ENCODE measurements at regions not wholly inside any gene's neighbourhood (a gene's known extent, or its start where the extent isn't known, plus 50 kb on each side); places are given as distances from the start of the nearest gene placed in this dataset.

- no peak for TF ChIP-seq POLR2A (IDR thresholded peaks at IDR 0.05; ENCODE audit: low read depth, low read length)
- no peak for TF ChIP-seq POLR2AphosphoS5 (IDR thresholded peaks at IDR 0.05; ENCODE audit: low read depth, low read length)
- TF ChIP-seq TAF1 (IDR thresholded peaks at IDR 0.05; ENCODE audit: low read depth, low read length), result no peak
- no peak for TF ChIP-seq PAX5 (IDR thresholded peaks at IDR 0.05; ENCODE audit: insufficient read depth, low read length, severe bottlenecking)
These were observed 189.2 kb downstream of the UXS1 start for GRCh38 chr2:106004851-106005250.
